Ascending aorta (tissue), 2 donors: ENCODE measurements at regions not wholly inside any gene's neighbourhood (a gene's known extent, or its start where the extent isn't known, plus 50 kb on each side); places are given as distances from the start of the nearest gene placed in this dataset.

Source experiments
- DNase-seq, 2 donors: peaks; one replicate each; pipeline ENCODE4 v3.0.0-alpha.2; 2019; ENCODE audit warnings: low spot score in 2 of 2
- H3K27ac ChIP-seq, 2 donors: fragments of 200-600 bp; sonication (generic); one replicate each; pipeline ENCODE4 v1.5.1; 2016 to 2017; ENCODE audit warnings: mild to moderate bottlenecking in 1 of 2
- H3K27me3 ChIP-seq: fragments of 200-600 bp; sonication (generic); one replicate; pipeline ENCODE4 v1.5.1; 2017
- H3K36me3 ChIP-seq, 2 donors: fragments of 200-600 bp; sonication (generic); one replicate each; pipeline ENCODE4 v1.5.1; 2016
- H3K4me1 ChIP-seq, 2 donors: fragments of 200-600 bp; sonication (generic); one replicate each; pipeline ENCODE4 v1.5.1; 2016 to 2017; ENCODE audit warnings: mild to moderate bottlenecking in 1 of 2
- H3K4me3 ChIP-seq, 2 donors: fragments of 200-600 bp; sonication (generic); one replicate each; pipeline ENCODE4 v1.5.1; 2016 to 2017; ENCODE audit warnings: mild to moderate bottlenecking in 1 of 2
- H3K9me3 ChIP-seq, 2 donors: fragments of 200-600 bp; sonication (generic); one replicate each; pipeline ENCODE4 v1.5.1; 2016
- intact Hi-C: fragments of 100-400 bp; cut with DNase I; formaldehyde crosslinking; loops from one replicate; pipeline ENCODE4 v1.15.1; 2023
- TF ChIP-seq, protein P1 (sequence below), 3 experiments: fragments of 200-600 bp in 2 of 3; fragments of 450-650 bp in 1 of 3; sonication (generic) in 2 of 3; IDR thresholded peaks; one replicate each; pipeline ENCODE4 v1.5.1; 2016 to 2019; ENCODE audit warnings: antibody characterized with exemption in 3 of 3, mild to moderate bottlenecking in 1 of 3, moderate library complexity in 1 of 3

DNA sequence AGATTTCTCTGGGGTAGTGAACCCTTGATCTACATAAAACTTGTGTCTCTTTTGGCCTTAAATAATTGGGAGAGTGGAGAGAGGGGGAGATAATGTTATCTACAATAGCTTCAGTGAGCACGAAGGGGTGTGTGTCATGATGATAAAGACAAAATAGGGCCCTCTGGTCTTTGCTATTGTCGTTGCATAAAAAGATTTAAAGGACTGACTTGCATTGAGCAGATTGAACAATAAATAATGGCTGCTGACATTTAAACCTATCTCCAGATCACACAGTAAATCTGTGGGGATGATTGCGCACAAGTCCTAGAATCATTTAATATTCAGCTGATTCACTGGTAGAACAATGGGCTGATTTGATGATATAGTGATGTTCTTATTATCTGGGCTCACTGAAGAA is 71.3 kb upstream of the GAP43 start:
- Histone ChIP-seq H3K9me3 (no peaks in the 10 kb centered on the region), H3K27me3 (no peaks in the 10 kb centered on the region), H3K4me1 (peaks cover 0 to 11% of the 10 kb centered on the region in 2 donors), H3K4me3 (no peak overlapping the region), H3K36me3 (no peaks in the 10 kb centered on the region), H3K27ac (no peak overlapping the region)
- TF ChIP-seq, protein P1, sequence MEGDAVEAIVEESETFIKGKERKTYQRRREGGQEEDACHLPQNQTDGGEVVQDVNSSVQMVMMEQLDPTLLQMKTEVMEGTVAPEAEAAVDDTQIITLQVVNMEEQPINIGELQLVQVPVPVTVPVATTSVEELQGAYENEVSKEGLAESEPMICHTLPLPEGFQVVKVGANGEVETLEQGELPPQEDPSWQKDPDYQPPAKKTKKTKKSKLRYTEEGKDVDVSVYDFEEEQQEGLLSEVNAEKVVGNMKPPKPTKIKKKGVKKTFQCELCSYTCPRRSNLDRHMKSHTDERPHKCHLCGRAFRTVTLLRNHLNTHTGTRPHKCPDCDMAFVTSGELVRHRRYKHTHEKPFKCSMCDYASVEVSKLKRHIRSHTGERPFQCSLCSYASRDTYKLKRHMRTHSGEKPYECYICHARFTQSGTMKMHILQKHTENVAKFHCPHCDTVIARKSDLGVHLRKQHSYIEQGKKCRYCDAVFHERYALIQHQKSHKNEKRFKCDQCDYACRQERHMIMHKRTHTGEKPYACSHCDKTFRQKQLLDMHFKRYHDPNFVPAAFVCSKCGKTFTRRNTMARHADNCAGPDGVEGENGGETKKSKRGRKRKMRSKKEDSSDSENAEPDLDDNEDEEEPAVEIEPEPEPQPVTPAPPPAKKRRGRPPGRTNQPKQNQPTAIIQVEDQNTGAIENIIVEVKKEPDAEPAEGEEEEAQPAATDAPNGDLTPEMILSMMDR (IDR thresholded peaks at IDR 0.05), result no peak
- intact Hi-C loops, result no loop called here
- DNase-seq, result no peak

DNA sequence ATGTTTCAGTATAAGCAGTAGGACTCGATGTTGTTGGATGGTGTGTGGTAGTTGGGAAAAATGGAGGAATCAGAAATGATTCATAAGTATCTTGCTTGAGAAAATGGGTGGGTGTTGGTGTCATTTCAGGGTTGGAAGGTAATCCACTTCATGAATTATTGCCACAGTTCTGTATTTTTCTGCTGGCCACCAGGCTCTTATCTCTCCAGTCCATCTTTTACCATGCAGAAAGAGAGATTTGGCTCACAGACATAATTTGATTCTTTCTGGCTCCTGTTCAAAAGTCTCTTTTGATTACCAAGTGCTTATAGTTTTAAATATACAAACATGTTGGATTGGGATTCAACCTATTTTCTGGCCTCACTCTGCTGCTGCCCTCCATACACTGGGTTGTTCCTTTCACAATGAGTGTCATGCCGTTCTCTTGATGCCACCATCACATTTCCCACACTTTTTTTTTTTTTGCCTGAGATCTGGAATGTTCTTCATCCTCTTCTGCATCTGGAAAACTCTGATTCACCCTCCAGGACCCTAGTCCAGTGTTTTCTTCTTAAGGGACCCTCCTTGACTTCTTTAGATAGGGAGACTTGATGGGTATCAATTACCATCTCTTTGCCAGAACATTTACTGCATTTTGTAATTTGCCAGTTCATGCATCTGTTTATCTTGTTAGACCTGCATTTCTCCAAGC is 69.4 kb upstream of the GAP43 start:
- H3K27me3 ChIP-seq, result no peaks in the 10 kb centered on the region
- H3K36me3 ChIP-seq, result no peaks in the 10 kb centered on the region
- no peak overlapping the region for H3K4me3 ChIP-seq
- no peak for DNase-seq
- intact Hi-C loops, result no loop called here
- TF ChIP-seq, protein P1 (IDR thresholded peaks at IDR 0.05), result no peak
- H3K27ac ChIP-seq, result no peak overlapping the region
- no peaks in the 10 kb centered on the region for H3K9me3 ChIP-seq
- H3K4me1 ChIP-seq, result peaks cover 0 to 7% of the 10 kb centered on the region in 2 donors

DNA sequence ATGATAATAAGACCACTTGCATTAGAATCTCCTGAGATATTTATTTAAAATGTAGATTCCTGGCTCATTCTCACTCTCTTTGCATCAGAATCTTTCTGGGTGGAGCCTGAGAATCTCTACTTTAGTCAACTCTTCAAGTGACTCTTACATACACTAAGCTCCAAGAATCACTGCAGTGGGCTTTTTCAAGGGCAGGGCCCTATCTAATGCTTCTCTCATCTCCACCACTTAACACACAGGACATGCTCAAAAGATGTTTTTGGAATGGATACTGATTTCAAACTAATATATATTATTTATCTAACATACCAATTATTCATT is 68.9 kb upstream of the GAP43 start:
- H3K27me3 ChIP-seq, result no peaks in the 10 kb centered on the region
- no peak overlapping the region for H3K27ac ChIP-seq
- intact Hi-C loops, result no loop called here
- TF ChIP-seq, protein P1 (IDR thresholded peaks at IDR 0.05), result no peak
- H3K36me3 ChIP-seq, result no peaks in the 10 kb centered on the region
- peaks cover 0 to 6% of the 10 kb centered on the region in 2 donors for H3K4me1 ChIP-seq
- no peak for DNase-seq
- H3K4me3 ChIP-seq, result no peak overlapping the region
- H3K9me3 ChIP-seq, result no peaks in the 10 kb centered on the region

DNA sequence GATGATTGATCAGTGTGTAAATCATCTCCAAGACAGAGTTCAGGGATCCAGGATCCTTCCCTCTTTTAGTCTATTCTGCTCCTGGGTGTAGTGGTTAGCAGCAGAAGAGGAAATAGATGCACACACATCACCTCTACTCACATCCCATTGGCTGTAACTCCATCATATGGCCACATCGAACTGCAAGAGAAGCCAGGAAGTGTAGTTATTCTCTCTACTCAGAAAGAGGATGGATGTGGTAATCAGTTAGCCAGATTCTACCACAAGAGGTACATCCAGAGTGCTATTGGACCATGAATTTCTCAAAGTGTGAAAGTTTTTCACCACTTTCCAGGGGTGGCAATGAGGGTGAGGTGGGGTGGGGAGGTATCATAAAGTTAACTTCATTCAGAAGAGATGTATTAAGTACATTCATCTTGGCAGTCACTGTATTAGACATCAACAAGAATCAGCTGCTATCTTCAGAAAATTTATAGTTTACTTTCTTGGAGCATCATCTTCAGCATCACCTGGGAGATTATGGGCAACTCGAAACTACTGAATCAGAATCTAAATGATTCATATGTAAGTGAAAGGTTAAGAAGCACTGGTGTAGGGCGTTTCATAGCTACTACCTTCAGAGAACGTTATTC is 60.6 kb upstream of the GAP43 start:
- Histone ChIP-seq H3K9me3 (no peaks in the 10 kb centered on the region), H3K36me3 (no peaks in the 10 kb centered on the region), H3K4me3 (no peak overlapping the region), H3K27ac (no peak overlapping the region), H3K27me3 (no peaks in the 10 kb centered on the region), H3K4me1 (no peaks in the 10 kb centered on the region)
- no peak for DNase-seq
- TF ChIP-seq, protein P1 (IDR thresholded peaks at IDR 0.05), result no peak
- intact Hi-C loops, result no loop called here

DNA sequence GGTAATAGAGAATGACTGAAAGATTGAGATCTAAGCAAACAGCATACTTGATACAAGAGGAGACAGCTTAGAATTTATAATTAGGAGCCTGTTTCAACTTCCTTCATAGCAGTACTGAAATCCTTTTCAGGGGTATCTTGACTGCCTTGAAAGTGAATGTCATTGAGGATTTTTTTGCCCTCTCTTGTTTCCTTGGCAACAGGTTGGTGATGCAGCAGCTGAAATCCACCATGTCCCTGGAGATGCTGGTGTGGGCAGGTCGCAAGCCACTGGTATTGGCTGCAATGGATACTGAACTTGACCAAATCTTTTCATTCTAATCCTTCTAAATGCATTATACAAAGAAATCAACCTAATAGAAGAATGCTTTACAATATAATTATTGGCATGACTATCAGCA is 59.3 kb upstream of the GAP43 start:
- no peak overlapping the region for H3K4me3 ChIP-seq
- TF ChIP-seq, protein P1 (IDR thresholded peaks at IDR 0.05), result no peak
- H3K4me1 ChIP-seq, result no peaks in the 10 kb centered on the region
- intact Hi-C loops, result no loop called here
- H3K27ac ChIP-seq, result no peak overlapping the region
- H3K36me3 ChIP-seq, result no peaks in the 10 kb centered on the region
- DNase-seq, result no peak
- no peaks in the 10 kb centered on the region for H3K9me3 ChIP-seq
- no peaks in the 10 kb centered on the region for H3K27me3 ChIP-seq
